ENCODE measurements at regions not wholly inside any gene's neighbourhood (a gene's known extent, or its start where the extent isn't known, plus 50 kb on each side); places are given as distances from the start of the nearest gene placed in this dataset.

DNA sequence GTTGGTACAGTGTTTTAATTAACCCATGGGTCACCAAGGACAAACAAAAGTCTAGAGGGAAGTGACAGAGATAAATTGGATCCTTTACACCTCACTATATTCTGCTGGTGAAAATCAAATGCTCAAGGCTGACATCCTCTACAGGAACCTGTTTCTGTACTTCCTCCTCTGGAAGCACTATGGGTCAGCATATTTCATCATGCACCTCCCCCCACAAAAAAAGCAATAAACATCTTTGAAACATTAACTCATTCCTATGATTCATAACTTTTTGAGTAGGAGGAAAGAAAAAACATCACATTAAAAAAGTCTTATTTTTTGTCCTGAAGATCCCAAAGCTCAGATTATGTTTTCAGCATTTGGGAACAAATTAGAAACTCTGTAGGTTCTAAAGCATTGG is 588.3 kb upstream of the SGCG start:
- TF ChIP-seq TCF7L2 (IDR thresholded peaks at IDR 0.05; ENCODE audit: low read depth, low read length): no peak
- TF ChIP-seq, protein P1, sequence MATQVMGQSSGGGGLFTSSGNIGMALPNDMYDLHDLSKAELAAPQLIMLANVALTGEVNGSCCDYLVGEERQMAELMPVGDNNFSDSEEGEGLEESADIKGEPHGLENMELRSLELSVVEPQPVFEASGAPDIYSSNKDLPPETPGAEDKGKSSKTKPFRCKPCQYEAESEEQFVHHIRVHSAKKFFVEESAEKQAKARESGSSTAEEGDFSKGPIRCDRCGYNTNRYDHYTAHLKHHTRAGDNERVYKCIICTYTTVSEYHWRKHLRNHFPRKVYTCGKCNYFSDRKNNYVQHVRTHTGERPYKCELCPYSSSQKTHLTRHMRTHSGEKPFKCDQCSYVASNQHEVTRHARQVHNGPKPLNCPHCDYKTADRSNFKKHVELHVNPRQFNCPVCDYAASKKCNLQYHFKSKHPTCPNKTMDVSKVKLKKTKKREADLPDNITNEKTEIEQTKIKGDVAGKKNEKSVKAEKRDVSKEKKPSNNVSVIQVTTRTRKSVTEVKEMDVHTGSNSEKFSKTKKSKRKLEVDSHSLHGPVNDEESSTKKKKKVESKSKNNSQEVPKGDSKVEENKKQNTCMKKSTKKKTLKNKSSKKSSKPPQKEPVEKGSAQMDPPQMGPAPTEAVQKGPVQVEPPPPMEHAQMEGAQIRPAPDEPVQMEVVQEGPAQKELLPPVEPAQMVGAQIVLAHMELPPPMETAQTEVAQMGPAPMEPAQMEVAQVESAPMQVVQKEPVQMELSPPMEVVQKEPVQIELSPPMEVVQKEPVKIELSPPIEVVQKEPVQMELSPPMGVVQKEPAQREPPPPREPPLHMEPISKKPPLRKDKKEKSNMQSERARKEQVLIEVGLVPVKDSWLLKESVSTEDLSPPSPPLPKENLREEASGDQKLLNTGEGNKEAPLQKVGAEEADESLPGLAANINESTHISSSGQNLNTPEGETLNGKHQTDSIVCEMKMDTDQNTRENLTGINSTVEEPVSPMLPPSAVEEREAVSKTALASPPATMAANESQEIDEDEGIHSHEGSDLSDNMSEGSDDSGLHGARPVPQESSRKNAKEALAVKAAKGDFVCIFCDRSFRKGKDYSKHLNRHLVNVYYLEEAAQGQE (IDR thresholded peaks at IDR 0.05; ENCODE audit: insufficient read depth in 1 of 2, low read depth in 2 of 2, low read length in 1 of 2): no peak
- DNase-seq (ENCODE audit: low read depth, low spot score): no peak
- H3K27ac ChIP-seq (ENCODE audit: low read length): no peak overlapping the region
- ATAC-seq: no peak
- no TSS peak for BruUV-seq (replicated peaks)
- CTCF ChIA-PET: no interaction called here
- no peaks in the 10 kb centered on the region for H3K9me3 ChIP-seq (ENCODE audit: control insufficient read depth, insufficient read depth, low read depth, low read length)
- POLR2A ChIA-PET: no interaction called here
- H3K4me3 ChIP-seq (ENCODE audit: low read depth in 2 of 2, low read length in 2 of 2): no peak overlapping the region
- intact Hi-C loops (cut with micrococcal nuclease; ENCODE audit: unreplicated experiment): no loop called here
- in situ Hi-C loops (cut with HindIII; ENCODE audit: low pct_unique_long_range_greater_than_20kb, low sequenced_read_pairs): no loop called here
- H3K27me3 ChIP-seq (ENCODE audit: control insufficient read depth, insufficient read depth, low read length): no peaks in the 10 kb centered on the region
- no peaks in the 10 kb centered on the region for H3K36me3 ChIP-seq (ENCODE audit: control insufficient read depth, insufficient read depth, low read length)
- no peaks in the 10 kb centered on the region for H3K4me1 ChIP-seq (ENCODE audit: control insufficient read depth, insufficient read depth, low read length)

GRCh38 chr13:22594041-22594440 is 586.7 kb upstream of the SGCG start:
- ATAC-seq: no peak
- no peak for DNase-seq (ENCODE audit: low read depth, low spot score)
- TF ChIP-seq POLR2AphosphoS5 (IDR thresholded peaks at IDR 0.05; ENCODE audit: low read depth, low read length) (no peak), TCF7L2 (IDR thresholded peaks at IDR 0.05; ENCODE audit: low read depth, low read length) (no peak), CTCF (IDR thresholded peaks at IDR 0.05) (no peak), SIN3A (IDR thresholded peaks at IDR 0.05; ENCODE audit: borderline replicate concordance, insufficient read depth, low read depth, low read length) (no peak)
- TF ChIP-seq, protein P1 (IDR thresholded peaks at IDR 0.05; ENCODE audit: insufficient read depth in 1 of 2, low read depth in 2 of 2, low read length in 1 of 2): no peak
- intact Hi-C loops (cut with micrococcal nuclease; ENCODE audit: unreplicated experiment): no loop called here
- ChIA-PET CTCF (no interaction called here), POLR2A (no interaction called here)
- Histone ChIP-seq H3K27me3 (ENCODE audit: control insufficient read depth, insufficient read depth, low read length) (no peaks in the 10 kb centered on the region), H3K36me3 (ENCODE audit: control insufficient read depth, insufficient read depth, low read length) (no peaks in the 10 kb centered on the region), H3K4me3 (ENCODE audit: low read depth in 2 of 2, low read length in 2 of 2) (no peak overlapping the region), H3K4me1 (ENCODE audit: control insufficient read depth, insufficient read depth, low read length) (no peaks in the 10 kb centered on the region), H3K27ac (ENCODE audit: low read length) (no peak overlapping the region), H3K9me3 (ENCODE audit: control insufficient read depth, insufficient read depth, low read depth, low read length) (no peaks in the 10 kb centered on the region)
- no TSS peak for BruUV-seq (replicated peaks)
- in situ Hi-C loops (cut with HindIII; ENCODE audit: low pct_unique_long_range_greater_than_20kb, low sequenced_read_pairs): no loop called here
